ENCODE measurements at regions not wholly inside any gene's neighbourhood (a gene's known extent, or its start where the extent isn't known, plus 50 kb on each side); places are given as distances from the start of the nearest gene placed in this dataset.

GRCh38 chr3:177811112-177811511, 613.8 kb upstream of the TBL1XR1 start:
- no peak overlapping the region for H3K4me3 ChIP-seq (ENCODE audit: low read depth, low read length)
- no peak for TF ChIP-seq CTCF (conservative IDR thresholded peaks at IDR 0.05; ENCODE audit: low read depth, low read length)
- no peak for DNase-seq (ENCODE audit: low read depth)

DNA sequence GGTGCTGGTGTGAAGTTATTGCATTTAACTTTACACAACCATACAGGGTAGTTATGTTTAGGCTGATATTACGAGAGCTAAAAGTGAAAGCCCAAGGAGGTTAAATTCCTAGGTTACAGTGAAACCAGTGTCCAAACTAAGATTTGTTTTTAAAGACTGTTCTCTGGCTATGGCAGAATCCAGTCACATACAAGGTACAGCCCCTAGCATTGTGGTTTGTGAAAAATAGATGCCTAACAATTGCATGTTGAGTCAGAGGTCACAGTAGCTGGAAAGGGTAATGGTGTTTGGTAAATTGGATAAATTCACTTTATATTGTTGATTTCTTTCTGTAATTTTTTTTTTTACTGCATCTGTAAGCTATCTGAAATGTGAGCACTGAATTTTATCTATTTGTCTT, 614.6 kb upstream of the TBL1XR1 start:
- DNase-seq (ENCODE audit: low read depth) = peak; percentile 62
- H3K4me3 ChIP-seq (ENCODE audit: low read depth, low read length) = no peak overlapping the region
- TF ChIP-seq CTCF (conservative IDR thresholded peaks at IDR 0.05; ENCODE audit: low read depth, low read length) = no peak

DNA sequence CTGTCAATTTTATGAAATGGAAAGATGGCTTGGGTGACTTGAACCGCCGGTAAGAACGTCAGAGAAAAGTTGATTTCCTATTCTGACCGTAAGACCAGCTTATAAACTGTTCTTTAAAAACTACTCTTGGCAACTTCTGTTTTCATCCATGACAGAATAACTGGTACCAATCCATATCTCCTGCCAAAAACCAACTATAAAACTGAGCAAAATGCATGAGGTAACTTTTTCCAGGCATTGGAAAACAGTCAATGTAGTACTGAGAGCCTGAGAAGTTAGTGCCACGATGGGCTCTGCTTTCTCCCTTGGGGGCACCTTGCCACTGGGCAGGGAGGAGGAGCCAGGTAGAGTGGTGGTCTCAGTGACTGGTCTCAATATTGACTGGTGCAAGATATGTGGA, 615.2 kb upstream of the TBL1XR1 start:
- no peak for DNase-seq (ENCODE audit: low read depth)
- H3K4me3 ChIP-seq (ENCODE audit: low read depth, low read length) = no peak overlapping the region
- no peak for TF ChIP-seq CTCF (conservative IDR thresholded peaks at IDR 0.05; ENCODE audit: low read depth, low read length)

GRCh38 chr3:177813322-177813721, 616.0 kb upstream of the TBL1XR1 start:
- DNase-seq (ENCODE audit: low read depth) = peak; percentile 91
- H3K4me3 ChIP-seq (ENCODE audit: low read depth, low read length) = no peak overlapping the region
- no peak for TF ChIP-seq CTCF (conservative IDR thresholded peaks at IDR 0.05; ENCODE audit: low read depth, low read length)

DNA sequence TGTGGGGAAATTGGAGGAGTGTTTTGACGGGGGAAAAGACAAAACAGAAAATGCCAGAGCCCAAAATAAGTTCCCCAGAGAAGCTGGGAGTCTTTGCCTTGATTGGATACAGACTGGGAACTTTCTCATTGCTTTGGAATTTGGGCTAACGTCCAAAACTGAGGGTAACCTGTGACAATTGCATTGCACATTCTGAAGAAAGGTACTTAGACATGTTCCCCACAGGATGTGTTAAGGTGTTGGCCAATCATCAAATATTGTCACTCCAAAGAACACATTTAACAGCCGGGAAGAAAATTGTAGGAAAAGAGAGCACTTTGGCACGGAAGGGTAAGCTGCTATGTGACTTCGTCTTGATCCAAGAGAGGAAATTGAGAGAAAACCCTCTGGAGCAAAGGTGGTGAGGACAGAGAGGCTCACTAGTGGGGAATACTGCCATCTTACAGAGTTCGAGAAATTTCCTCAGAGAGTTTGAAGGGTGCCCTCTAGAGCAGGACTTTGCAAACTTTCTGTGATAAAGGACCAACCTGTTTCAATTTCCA, 619.5 kb upstream of the TBL1XR1 start:
- TF ChIP-seq CTCF (conservative IDR thresholded peaks at IDR 0.05; ENCODE audit: low read depth, low read length) = peak; percentile 35
- DNase-seq (ENCODE audit: low read depth) = peak; percentile 92
- H3K4me3 ChIP-seq (ENCODE audit: low read depth, low read length) = no peak overlapping the region

- no peak overlapping the region for H3K4me3 ChIP-seq (ENCODE audit: low read depth, low read length)
- no peak for DNase-seq (ENCODE audit: low read depth)
- TF ChIP-seq CTCF (conservative IDR thresholded peaks at IDR 0.05; ENCODE audit: low read depth, low read length) = no peak
Observed at GRCh38 chr3:177817751-177818150, 620.5 kb upstream of the TBL1XR1 start.

GRCh38 chr3:177818712-177819240, 621.5 kb upstream of the TBL1XR1 start:
- TF ChIP-seq CTCF (conservative IDR thresholded peaks at IDR 0.05; ENCODE audit: low read depth, low read length) = no peak

More at GRCh38 chr3:177818712-177819240, 621.5 kb upstream of the TBL1XR1 start:
- no peak overlapping the region for H3K4me3 ChIP-seq (ENCODE audit: low read depth, low read length)
- DNase-seq (ENCODE audit: low read depth) = no peak

Measured in choroid plexus epithelial cell (primary cell).